ENCODE measurements at regions not wholly inside any gene's neighbourhood (a gene's known extent, or its start where the extent isn't known, plus 50 kb on each side); places are given as distances from the start of the nearest gene placed in this dataset.

DNA sequence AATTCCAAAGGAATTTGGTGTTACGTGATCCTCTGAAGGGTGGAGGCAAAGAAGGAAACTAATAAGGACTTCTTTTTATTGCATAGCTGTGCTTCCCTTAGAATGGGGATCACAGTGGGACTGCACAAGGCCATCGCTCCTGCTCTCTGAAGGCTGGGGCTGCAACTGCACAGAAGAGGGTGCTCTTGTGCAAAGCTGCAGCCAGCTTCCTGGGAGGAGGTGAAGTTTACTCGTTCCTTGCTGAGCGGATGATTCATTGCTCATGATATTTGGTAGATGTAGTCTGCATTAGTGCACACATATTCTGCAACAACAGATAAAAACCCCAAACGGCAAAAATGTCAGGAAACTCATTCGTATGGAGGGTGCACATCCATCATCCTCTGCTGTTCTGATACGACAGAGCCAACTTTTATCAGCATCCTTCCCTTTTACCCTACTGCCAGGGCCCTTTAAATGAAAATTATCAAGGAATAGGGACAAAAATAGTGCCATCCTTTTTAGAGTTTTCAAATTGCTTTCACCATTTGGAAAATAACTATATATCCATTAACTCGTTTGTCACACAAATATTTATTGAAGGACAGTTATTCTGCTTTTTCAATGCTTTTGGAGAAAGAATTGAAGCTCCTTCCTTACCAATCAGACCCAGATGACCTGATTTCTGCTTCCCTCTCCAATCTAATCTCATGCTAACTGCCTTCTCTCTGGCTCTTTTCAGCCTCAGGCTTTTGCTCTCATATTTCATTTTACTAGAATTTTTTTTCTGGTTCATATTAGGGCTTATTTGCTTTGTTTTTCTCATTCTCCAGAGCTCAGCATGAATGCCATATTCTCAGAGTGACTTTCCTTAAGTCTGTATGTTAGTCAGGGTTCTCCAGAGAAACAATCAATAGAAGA lies 263.6 kb downstream of the DUSP10 start:
- TF ChIP-seq, protein P1, sequence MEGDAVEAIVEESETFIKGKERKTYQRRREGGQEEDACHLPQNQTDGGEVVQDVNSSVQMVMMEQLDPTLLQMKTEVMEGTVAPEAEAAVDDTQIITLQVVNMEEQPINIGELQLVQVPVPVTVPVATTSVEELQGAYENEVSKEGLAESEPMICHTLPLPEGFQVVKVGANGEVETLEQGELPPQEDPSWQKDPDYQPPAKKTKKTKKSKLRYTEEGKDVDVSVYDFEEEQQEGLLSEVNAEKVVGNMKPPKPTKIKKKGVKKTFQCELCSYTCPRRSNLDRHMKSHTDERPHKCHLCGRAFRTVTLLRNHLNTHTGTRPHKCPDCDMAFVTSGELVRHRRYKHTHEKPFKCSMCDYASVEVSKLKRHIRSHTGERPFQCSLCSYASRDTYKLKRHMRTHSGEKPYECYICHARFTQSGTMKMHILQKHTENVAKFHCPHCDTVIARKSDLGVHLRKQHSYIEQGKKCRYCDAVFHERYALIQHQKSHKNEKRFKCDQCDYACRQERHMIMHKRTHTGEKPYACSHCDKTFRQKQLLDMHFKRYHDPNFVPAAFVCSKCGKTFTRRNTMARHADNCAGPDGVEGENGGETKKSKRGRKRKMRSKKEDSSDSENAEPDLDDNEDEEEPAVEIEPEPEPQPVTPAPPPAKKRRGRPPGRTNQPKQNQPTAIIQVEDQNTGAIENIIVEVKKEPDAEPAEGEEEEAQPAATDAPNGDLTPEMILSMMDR (IDR thresholded peaks at IDR 0.05): peak in 5 of 6 experiments; percentile 21 to 49 (median 35)
- no peak for TF ChIP-seq POLR2A (IDR thresholded peaks at IDR 0.05)
- peak in 1 of 2 donors; percentile 38 for DNase-seq
- WGBS, 2 donors: 34 to 37% methylated on average over 8 of the region's 8 CpGs

DNA sequence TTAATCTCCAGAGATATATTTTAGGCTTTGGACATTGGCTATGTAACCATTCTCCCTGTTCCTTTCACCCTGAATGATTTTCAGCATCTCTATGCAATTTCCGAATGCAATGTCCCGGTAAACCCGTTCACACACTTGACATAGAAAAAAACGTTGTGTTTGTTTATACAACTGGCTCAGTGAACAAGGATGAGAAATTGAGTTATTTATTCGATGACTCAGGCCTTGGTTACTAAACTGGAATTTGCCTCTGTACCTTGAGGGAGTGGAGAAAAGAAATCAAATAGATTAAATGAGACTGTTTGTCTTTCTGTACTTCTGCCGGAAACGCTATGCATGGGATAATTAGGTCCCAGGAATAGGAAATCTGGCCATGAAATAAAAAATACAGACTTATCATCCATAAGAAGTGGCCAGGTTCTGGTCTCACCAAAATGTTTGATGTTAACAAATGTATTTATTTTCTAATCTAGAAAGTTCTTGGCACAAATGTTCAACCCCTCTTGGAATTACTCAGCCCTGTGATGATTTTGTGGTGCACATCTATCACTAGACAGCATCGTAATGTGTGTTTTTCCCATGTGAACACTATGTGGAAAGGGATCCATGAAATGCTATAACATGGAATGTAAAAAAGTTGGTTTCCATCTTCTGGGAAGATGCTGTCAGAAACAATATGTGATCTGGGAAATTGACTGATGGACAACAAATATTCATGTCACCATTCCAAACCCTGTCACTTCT lies 253.9 kb downstream of the DUSP10 start:
- TF ChIP-seq POLR2AphosphoS5 (IDR thresholded peaks at IDR 0.05) (no peak), EP300 (IDR thresholded peaks at IDR 0.05) (no peak), POLR2A (IDR thresholded peaks at IDR 0.05) (no peak)
- TF ChIP-seq, protein P1 (IDR thresholded peaks at IDR 0.05): no peak
- Histone ChIP-seq H3K36me3 (no peaks in the 10 kb centered on the region), H3K4me1 (no peaks in the 10 kb centered on the region), H3K27ac (no peak overlapping the region), H3K9me3 (no peaks in the 10 kb centered on the region), H3K27me3 (no peaks in the 10 kb centered on the region), H3K4me3 (no peak overlapping the region)
- DNase-seq (no peak), ATAC-seq (ENCODE audit: low FRiP score in 2 of 2) (no peak)
- 52 to 61% methylated on average over 8 of the region's 8 CpGs for WGBS, 2 donors

More for the DNA sequence above, 263.6 kb downstream of the DUSP10 start:
- Histone ChIP-seq H3K36me3 (no peaks in the 10 kb centered on the region), H3K27me3 (no peaks in the 10 kb centered on the region), H3K27ac (no peak overlapping the region), H3K4me1 (peaks cover 0 to 4% (median 0%) of the 10 kb centered on the region in 4 donors), H3K4me3 (no peak overlapping the region), H3K9me3 (no peaks in the 10 kb centered on the region)
- ATAC-seq (ENCODE audit: low FRiP score in 2 of 2): peak; percentile 63 to 89

DNA sequence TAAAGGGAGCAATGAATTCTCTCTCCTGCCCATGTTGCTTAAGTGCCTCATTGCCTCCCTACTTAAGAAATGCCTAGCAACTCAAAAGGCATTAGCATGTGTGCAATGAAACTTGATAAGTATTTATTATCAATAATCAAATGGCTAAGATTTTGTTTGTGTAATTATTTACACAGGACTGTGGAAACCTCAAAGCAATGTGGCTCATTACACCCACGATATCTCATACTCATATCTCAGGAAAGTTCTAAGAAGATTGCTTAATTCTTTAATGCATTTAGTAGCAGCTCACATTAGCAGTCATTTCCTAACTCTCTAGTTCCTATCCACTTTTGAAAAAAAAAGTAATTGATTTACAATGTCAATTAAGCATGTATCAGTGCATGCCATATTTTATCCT lies 253.3 kb downstream of the DUSP10 start:
- H3K4me3 ChIP-seq: no peak overlapping the region
- no peak overlapping the region for H3K27ac ChIP-seq
- H3K27me3 ChIP-seq: no peaks in the 10 kb centered on the region
- H3K36me3 ChIP-seq: no peaks in the 10 kb centered on the region
- WGBS, 2 donors: 67 to 79% methylated on average over 1 of the region's 1 CpG
- no peaks in the 10 kb centered on the region for H3K4me1 ChIP-seq
- TF ChIP-seq, protein P1 (IDR thresholded peaks at IDR 0.05): no peak
- TF ChIP-seq POLR2A (IDR thresholded peaks at IDR 0.05) (no peak), EP300 (IDR thresholded peaks at IDR 0.05) (no peak), POLR2AphosphoS5 (IDR thresholded peaks at IDR 0.05) (no peak)
- no peaks in the 10 kb centered on the region for H3K9me3 ChIP-seq
- ATAC-seq (ENCODE audit: low FRiP score in 2 of 2) (no peak), DNase-seq (no peak)

DNA sequence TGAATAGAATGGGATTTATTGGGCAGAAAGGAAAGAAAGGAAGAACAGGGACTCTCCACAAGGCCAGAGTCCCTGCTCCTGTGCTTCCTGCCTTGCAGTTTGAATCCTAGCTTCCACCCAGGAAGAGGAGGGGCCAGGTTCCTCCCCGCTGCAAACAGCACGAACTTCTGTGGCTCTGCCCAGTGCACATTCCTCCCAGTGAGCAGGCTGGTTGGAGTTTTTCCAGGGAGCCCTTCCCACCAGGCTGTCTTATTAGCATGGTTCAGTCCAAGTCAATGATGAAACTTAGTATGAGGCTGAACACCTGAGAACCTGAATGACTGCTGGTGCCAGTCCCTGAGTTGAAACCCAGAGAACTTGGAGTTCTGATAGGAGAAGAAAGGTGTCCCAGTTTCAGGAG lies 247.2 kb downstream of the DUSP10 start:
- no peak for ATAC-seq (ENCODE audit: low FRiP score in 2 of 2)

More for the DNA sequence above, 247.2 kb downstream of the DUSP10 start:
- Histone ChIP-seq H3K4me1 (no peaks in the 10 kb centered on the region), H3K4me3 (no peak overlapping the region), H3K9me3 (no peaks in the 10 kb centered on the region), H3K36me3 (no peaks in the 10 kb centered on the region), H3K27ac (no peak overlapping the region), H3K27me3 (no peaks in the 10 kb centered on the region)
- WGBS, 2 donors: 15 to 49% methylated on average over 2 of the region's 2 CpGs
- DNase-seq: no peak
- TF ChIP-seq EP300 (IDR thresholded peaks at IDR 0.05) (no peak), POLR2A (IDR thresholded peaks at IDR 0.05) (no peak), POLR2AphosphoS5 (IDR thresholded peaks at IDR 0.05) (no peak)
- TF ChIP-seq, protein P1 (IDR thresholded peaks at IDR 0.05): no peak

Measured in upper lobe of left lung (tissue), 6 donors.